ENCODE measurements at regions not wholly inside any gene's neighbourhood (a gene's known extent, or its start where the extent isn't known, plus 50 kb on each side); places are given as distances from the start of the nearest gene placed in this dataset.

- no peak for DNase-seq
Observed at GRCh38 chr4:53764761-53765490, 173.6 kb upstream of the LNX1 start.

DNA sequence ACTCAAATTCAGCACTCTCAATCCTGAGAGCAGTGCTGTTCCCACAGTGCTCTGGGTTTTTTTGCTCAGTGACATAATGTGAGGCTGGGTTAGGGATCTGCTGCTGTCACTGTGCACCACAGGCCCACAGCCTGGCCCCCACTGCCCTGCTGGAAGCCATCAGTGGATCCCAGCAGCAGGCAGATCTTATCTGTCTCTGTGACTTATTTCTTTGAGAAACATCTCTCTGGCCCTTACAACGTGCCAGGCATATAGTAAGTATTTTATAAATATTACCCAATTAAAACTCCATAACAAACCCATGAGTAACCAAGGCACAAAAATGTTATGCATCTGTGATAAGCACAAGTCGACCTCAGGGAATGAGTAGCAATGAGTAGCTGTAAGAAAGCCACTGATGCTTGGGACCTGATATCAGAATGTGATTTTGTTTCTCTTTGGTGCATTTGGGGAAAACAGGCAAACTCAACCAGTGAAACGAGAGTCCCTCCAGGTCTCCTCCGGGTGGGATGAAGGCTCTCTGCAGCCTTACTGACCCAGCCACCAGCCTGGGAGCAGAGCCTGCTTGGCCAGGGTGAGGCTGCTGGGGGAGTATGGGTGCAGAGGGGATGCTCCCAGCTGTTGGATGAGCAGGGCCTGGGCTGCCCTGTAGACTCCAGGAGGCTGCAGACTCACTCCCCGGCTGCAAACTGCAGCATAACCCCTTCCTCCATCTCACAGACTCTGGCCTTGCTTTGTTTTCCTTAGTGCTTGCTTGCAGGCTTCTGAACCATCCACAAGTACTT is 172.7 kb upstream of the LNX1 start:
- no peak for DNase-seq

GRCh38 chr4:53755656-53756055 is 164.4 kb upstream of the LNX1 start:
- DNase-seq: no peak

- peak; percentile 1 for DNase-seq
Observed at GRCh38 chr4:53752124-53752523, 160.8 kb upstream of the LNX1 start.

GRCh38 chr4:53748328-53748772 is 157.1 kb upstream of the LNX1 start:
- no peak for DNase-seq

DNA sequence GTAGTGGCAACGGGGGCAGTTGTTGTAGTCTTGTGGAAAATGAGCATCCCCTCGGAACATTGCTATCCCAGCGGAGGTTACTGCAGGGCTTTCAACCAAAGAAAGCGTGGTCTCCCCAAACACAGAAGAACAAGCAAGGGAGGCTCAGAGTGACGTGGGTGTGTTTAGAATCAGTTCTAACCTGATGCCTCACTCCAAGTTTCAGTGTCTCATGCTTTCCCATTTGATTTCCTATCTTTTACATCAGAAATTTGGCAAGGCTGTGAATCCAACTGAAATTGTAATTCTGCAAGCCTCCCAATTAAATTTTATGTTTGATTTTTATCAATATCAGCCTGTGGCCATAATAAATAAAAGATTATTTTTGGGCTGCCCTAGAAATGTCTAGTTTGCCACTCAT is 156.1 kb upstream of the LNX1 start:
- DNase-seq: no peak

GRCh38 chr4:53744446-53745160 is 153.3 kb upstream of the LNX1 start:
- peak; percentile 1 for DNase-seq

DNA sequence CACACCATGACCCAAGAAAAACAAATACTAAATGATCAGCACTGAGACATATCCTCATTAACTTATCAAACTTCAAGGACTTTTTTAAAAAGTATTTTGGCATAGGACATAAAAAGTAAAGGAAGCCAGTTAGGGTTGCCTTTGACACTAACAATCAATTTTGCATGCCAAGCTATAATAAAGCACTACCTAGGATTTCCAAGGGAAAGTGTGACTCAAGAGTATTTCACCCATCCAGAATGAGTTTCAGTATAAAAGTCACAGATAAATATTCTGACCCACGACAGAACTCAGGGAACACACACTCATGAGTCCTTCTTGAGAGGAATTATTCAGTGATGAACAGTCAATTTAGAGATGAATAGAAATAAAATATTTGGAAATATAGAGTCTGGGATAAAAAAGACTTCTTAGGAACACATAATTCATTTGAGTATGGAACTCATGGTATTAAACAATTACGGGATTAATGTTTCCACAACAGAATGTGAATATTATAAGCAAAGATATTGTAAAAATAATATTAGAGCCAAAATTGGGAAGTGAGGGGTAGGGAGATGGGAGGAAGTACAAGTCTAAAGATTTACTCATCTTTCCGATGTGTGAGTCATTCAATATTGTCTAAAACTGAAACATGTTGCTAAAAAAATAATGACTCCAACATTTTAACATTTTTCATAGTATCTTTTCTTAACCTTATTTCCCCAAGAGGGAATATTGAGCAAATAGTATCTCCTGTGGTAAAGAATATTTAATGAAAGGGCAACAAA is 143.5 kb upstream of the LNX1 start:
- DNase-seq: no peak

DNA sequence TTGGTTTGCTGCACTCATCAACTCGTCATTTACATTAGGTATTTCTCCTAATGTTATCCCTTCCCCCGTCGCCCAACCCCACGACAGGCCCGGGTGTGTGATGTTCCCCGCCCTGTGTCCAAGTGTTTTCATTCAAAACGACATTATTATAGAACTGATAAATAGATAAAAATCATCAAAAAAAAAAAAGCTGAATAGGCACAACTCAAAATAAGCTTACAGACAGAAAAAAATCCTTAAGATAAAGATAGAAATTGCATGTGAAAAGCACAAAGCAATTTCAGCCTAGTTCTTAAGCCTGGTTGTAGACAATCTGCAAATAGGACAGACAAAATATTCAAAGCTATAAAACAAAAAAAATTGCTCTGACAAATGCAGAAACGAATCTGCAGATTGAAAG is 142.9 kb upstream of the LNX1 start:
- DNase-seq: no peak

DNA sequence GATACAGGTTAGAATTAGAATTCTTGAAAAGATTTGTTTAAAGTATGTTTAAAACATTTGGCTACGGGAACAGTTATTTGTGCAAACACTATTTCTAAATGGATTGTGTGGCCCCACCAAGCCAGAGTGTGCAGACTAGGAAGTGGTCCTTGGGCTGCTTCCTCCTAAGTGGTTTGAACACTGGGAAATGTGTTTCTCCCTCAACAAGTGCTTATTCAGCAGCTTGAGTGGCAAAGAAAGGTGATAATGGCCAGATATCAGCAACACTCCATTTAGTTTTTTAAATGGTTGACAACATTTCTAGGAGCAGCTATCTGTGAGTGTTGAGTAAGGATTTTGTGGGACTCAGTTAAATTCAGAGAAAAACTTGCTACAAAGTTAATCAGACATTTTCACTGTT is 141.4 kb upstream of the LNX1 start:
- no peak for DNase-seq

- DNase-seq: no peak
Observed at GRCh38 chr4:53730031-53730805, 138.9 kb upstream of the LNX1 start.

- DNase-seq: no peak
Observed at GRCh38 chr4:53722110-53722509, 130.8 kb upstream of the LNX1 start.

- DNase-seq: no peak
Observed at GRCh38 chr4:53721263-53721662, 130.0 kb upstream of the LNX1 start.

- no peak for DNase-seq
Observed at GRCh38 chr4:53720776-53721175, 129.5 kb upstream of the LNX1 start.

GRCh38 chr4:53717064-53717549 is 125.8 kb upstream of the LNX1 start:
- DNase-seq: no peak

DNA sequence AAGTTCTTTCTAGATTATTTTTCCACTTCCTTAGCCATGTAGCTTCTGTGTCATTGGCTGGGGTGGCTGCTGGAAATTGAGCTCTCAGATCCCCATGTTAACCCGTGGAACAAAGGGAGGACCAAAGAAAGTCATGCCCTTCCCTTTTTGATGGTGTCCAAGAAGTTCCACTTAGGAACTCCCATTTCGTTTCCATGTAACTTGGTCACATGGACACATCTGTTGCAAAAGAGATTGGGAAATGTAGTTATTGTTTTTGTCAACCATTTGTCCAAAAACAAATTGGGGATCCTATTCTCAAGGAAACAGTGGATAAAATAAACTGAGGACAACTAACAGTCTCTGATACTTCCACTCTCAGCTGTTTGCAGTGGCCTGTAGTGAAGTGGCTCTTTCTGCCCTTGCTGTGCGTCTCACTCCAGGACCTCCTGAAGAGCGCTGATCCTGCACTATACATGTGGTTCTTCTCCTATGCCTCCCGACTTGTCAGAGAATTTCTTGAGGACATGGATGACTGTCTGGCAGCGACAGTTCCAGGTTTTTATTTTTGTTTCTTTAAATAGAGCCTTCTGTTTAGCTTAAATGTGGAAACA is 125.3 kb upstream of the LNX1 start:
- DNase-seq: no peak

DNA sequence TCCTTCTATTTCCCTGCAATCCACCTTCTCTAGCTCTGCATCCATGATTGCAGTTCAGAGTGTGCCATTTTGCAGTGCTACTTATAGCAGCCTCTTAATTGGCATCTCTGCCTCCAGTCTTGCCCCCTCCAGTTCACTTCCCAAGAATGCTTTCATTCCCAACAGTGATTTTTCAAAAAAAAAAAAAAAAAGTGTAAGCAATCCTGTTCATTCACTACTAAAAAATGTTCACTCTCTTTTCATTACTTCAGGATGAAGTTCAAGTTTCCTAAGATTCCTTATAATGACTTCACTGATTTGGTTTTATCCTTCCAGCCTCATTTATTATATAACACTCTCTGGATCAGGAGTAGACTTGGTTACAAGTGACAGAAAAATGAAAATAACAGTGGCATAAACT is 124.7 kb upstream of the LNX1 start:
- no peak for DNase-seq

- DNase-seq: no peak
Observed at GRCh38 chr4:53714236-53715140, 123.2 kb upstream of the LNX1 start.

- peak; percentile 3 for DNase-seq
Observed at GRCh38 chr4:53713767-53714166, 122.5 kb upstream of the LNX1 start.

GRCh38 chr4:53713296-53713695 is 122.0 kb upstream of the LNX1 start:
- no peak for DNase-seq

Data from NCI-H82 (cell line).